OCI-LY1 (cell line): ENCODE measurements at regions not wholly inside any gene's neighbourhood (a gene's known extent, or its start where the extent isn't known, plus 50 kb on each side); places are given as distances from the start of the nearest gene placed in this dataset.

Experiments used
- H2AFZ ChIP-seq: fragments of 200-600 bp; sonication (generic), shearing (Covaris generic); 2 replicates; pipeline ENCODE4 v1.6.0; 2014; ENCODE audit warnings: antibody characterized with exemption, mild to moderate bottlenecking, low read length
- H3F3A ChIP-seq: fragments of 200-600 bp; sonication (generic), shearing (Covaris generic); 2 replicates; pipeline ENCODE4 v1.6.0; 2014; ENCODE audit warnings: mild to moderate bottlenecking, antibody characterized with exemption, low read length, moderate library complexity; ENCODE audit not compliant: insufficient read depth
- H3K27ac ChIP-seq: fragments of 200-600 bp; sonication (generic); 2 replicates; pipeline ENCODE4 v1.5.1; 2014; ENCODE audit warnings: low read length, mixed run types, mild to moderate bottlenecking, low read depth; ENCODE audit not compliant: poor library complexity, severe bottlenecking
- H3K27me3 ChIP-seq: fragments of 200-600 bp; sonication (generic); 2 replicates; pipeline ENCODE4 v1.6.0; 2014; ENCODE audit warnings: antibody characterized with exemption, mild to moderate bottlenecking, low read length, moderate library complexity; ENCODE audit not compliant: insufficient read depth
- H3K36me3 ChIP-seq: fragments of 200-600 bp; sonication (generic); 2 replicates; pipeline ENCODE4 v1.6.1; 2014; ENCODE audit warnings: mild to moderate bottlenecking, antibody characterized with exemption, low read length, moderate library complexity, mixed read lengths; ENCODE audit not compliant: insufficient read depth
- H3K4me1 ChIP-seq: fragments of 200-600 bp; sonication (generic); 2 replicates; pipeline ENCODE4 v1.5.1; 2014; ENCODE audit warnings: mild to moderate bottlenecking, low read length, moderate library complexity; ENCODE audit not compliant: insufficient read depth, severe bottlenecking
- H3K4me2 ChIP-seq: fragments of 200-600 bp; sonication (generic), shearing (Covaris generic); 2 replicates; pipeline ENCODE4 v1.6.1; 2014; ENCODE audit warnings: low read length
- H3K4me3 ChIP-seq: fragments of 200-600 bp; sonication (generic); 2 replicates; pipeline ENCODE4 v1.5.1; 2014; ENCODE audit warnings: low read length, low read depth, mild to moderate bottlenecking, mixed read lengths; ENCODE audit not compliant: poor library complexity, severe bottlenecking
- H3K79me2 ChIP-seq: fragments of 200-600 bp; shearing (Covaris generic); 2 replicates; pipeline ENCODE4 v1.6.1; 2016; ENCODE audit warnings: mixed run types, low read length, mixed read lengths; ENCODE audit not compliant: insufficient read depth
- H3K9ac ChIP-seq: fragments of 200-600 bp; sonication (generic), shearing (Covaris generic); 2 replicates; pipeline ENCODE4 v1.6.1; 2014; ENCODE audit warnings: mild to moderate bottlenecking, low read length, mixed read lengths
- H3K9me2 ChIP-seq: fragments of 200-600 bp; sonication (generic), shearing (Covaris generic); 2 replicates; pipeline ENCODE4 v1.6.1; 2014; ENCODE audit warnings: low read depth, mild to moderate bottlenecking, low read length, mixed read lengths
- H3K9me3 ChIP-seq: fragments of 200-600 bp; shearing (Covaris generic); 2 replicates; pipeline ENCODE4 v1.6.1; 2014; ENCODE audit warnings: low read length, mixed read lengths
- H4K20me1 ChIP-seq: fragments of 200-600 bp; sonication (generic), shearing (Covaris generic); 2 replicates; pipeline ENCODE4 v1.6.0; 2016; ENCODE audit warnings: mild to moderate bottlenecking, low read length; ENCODE audit not compliant: insufficient read depth
- CTCF ChIP-seq: fragments of 200-600 bp; sonication (generic), shearing (Covaris generic); IDR thresholded peaks from 2 replicates; pipeline ENCODE4 v1.5.1; 2017; ENCODE audit warnings: mild to moderate bottlenecking, antibody characterized with exemption, low read length, moderate library complexity, mixed read lengths
- EZH2 ChIP-seq: fragments of 200-600 bp; sonication (generic), shearing (Covaris generic); IDR thresholded peaks from 2 replicates; pipeline ENCODE4 v1.8.0; 2017; ENCODE audit warnings: borderline replicate concordance, mixed run types, mild to moderate bottlenecking, antibody characterized with exemption, low read length, moderate library complexity, mixed read lengths

GRCh38 chr17:13297183-13297582 lies 279.4 kb upstream of the ELAC2 start:
- no peaks in the 10 kb centered on the region for H3K36me3 ChIP-seq
- no peaks in the 10 kb centered on the region for H3K9me3 ChIP-seq
- TF ChIP-seq EZH2 (no peak), CTCF (no peak)
- H3K9me2 ChIP-seq: no peaks in the 10 kb centered on the region
- H2AFZ ChIP-seq: no peak overlapping the region
- no peak overlapping the region for H3K4me2 ChIP-seq
- H3K4me3 ChIP-seq: no peak overlapping the region
- H4K20me1 ChIP-seq: no peaks in the 10 kb centered on the region
- no peak overlapping the region for H3K9ac ChIP-seq
- H3K79me2 ChIP-seq: no peaks in the 10 kb centered on the region
- no peaks in the 10 kb centered on the region for H3K27me3 ChIP-seq
- H3K27ac ChIP-seq: no peak overlapping the region
- no peaks in the 10 kb centered on the region for H3K4me1 ChIP-seq
- no peaks in the 10 kb centered on the region for H3F3A ChIP-seq

GRCh38 chr17:13293421-13293820 lies 275.6 kb upstream of the ELAC2 start:
- no peaks in the 10 kb centered on the region for H3K36me3 ChIP-seq
- H3K27ac ChIP-seq: no peak overlapping the region
- no peaks in the 10 kb centered on the region for H3K27me3 ChIP-seq
- no peak for TF ChIP-seq EZH2
- TF ChIP-seq CTCF: no peak
- H4K20me1 ChIP-seq: no peaks in the 10 kb centered on the region
- no peak overlapping the region for H3K9ac ChIP-seq
- no peaks in the 10 kb centered on the region for H3K9me3 ChIP-seq
- no peaks in the 10 kb centered on the region for H3K4me1 ChIP-seq
- no peak overlapping the region for H2AFZ ChIP-seq
- no peaks in the 10 kb centered on the region for H3K79me2 ChIP-seq
- no peaks in the 10 kb centered on the region for H3F3A ChIP-seq
- H3K4me2 ChIP-seq: no peak overlapping the region
- no peak overlapping the region for H3K4me3 ChIP-seq
- no peaks in the 10 kb centered on the region for H3K9me2 ChIP-seq

- TF ChIP-seq EZH2 (no peak), CTCF (no peak)
- Histone ChIP-seq H3K36me3 (no peaks in the 10 kb centered on the region), H3K4me1 (no peaks in the 10 kb centered on the region), H3K27me3 (no peaks in the 10 kb centered on the region), H3F3A (no peaks in the 10 kb centered on the region), H3K79me2 (no peaks in the 10 kb centered on the region), H2AFZ (no peak overlapping the region), H3K27ac (no peak overlapping the region), H3K4me3 (no peak overlapping the region), H4K20me1 (no peaks in the 10 kb centered on the region), H3K9me2 (no peaks in the 10 kb centered on the region), H3K9me3 (no peaks in the 10 kb centered on the region), H3K9ac (no peak overlapping the region), H3K4me2 (no peak overlapping the region)
These were observed 274.5 kb upstream of the ELAC2 start for GRCh38 chr17:13292291-13292690.
